HG03060 (cell line): ENCODE measurements at regions not wholly inside any gene's neighbourhood (a gene's known extent, or its start where the extent isn't known, plus 50 kb on each side); places are given as distances from the start of the nearest gene placed in this dataset.
"Not testable (repeated sequence)": the region's sequence is repeated elsewhere in the genome, so short reads cannot be mapped to it uniquely, and the experiment has no call there.

ENCODE experiments used
- ATAC-seq: cut with Tn5 transposase; IDR thresholded peaks from one replicate; pipeline ENCODE4 v1.9.1; 2021; ENCODE audit warnings: low read depth, moderate number of reproducible peaks; ENCODE audit not compliant: unreplicated experiment

GRCh38 chr9:81804306-81804705, 115.0 kb upstream of the TLE1 start:
- no peak for ATAC-seq

GRCh38 chr9:81811688-81812087, 116.5 kb upstream of the SPATA31D4 start:
- not testable (repeated sequence) for ATAC-seq

GRCh38 chr9:81814401-81814793, 113.8 kb upstream of the SPATA31D4 start:
- no peak for ATAC-seq

GRCh38 chr9:81814794-81815464, 113.3 kb upstream of the SPATA31D4 start:
- peak; percentile 81 for ATAC-seq

- no peak for ATAC-seq
Observed at GRCh38 chr9:81815781-81816180, 112.4 kb upstream of the SPATA31D4 start.

- ATAC-seq = no peak
Observed at GRCh38 chr9:81819155-81819554, 109.1 kb upstream of the SPATA31D4 start.

- no peak for ATAC-seq
Observed at GRCh38 chr9:81819859-81820546, 108.2 kb upstream of the SPATA31D4 start.

- no peak for ATAC-seq
Observed at GRCh38 chr9:81822301-81822865, 105.8 kb upstream of the SPATA31D4 start.

GRCh38 chr9:81822967-81823366, 105.3 kb upstream of the SPATA31D4 start:
- no peak for ATAC-seq

- no peak for ATAC-seq
Observed at GRCh38 chr9:81823672-81824554, 104.3 kb upstream of the SPATA31D4 start.

- ATAC-seq = no peak
Observed at GRCh38 chr9:81824802-81825730, 103.2 kb upstream of the SPATA31D4 start.

- ATAC-seq = no peak
Observed at GRCh38 chr9:81825846-81826516, 102.2 kb upstream of the SPATA31D4 start.

- no peak for ATAC-seq
Observed at GRCh38 chr9:81826517-81826906, 101.7 kb upstream of the SPATA31D4 start.

- ATAC-seq = peak; percentile 88
Observed at GRCh38 chr9:81827616-81828296, 100.5 kb upstream of the SPATA31D4 start.

- no peak for ATAC-seq
Observed at GRCh38 chr9:81829195-81829882, 98.9 kb upstream of the SPATA31D4 start.

GRCh38 chr9:81830431-81830830, 97.8 kb upstream of the SPATA31D4 start:
- ATAC-seq = not testable (repeated sequence)

- no peak for ATAC-seq
Observed at GRCh38 chr9:81832571-81833285, 95.5 kb upstream of the SPATA31D4 start.
